Caki2 (cell line): ENCODE measurements at regions not wholly inside any gene's neighbourhood (a gene's known extent, or its start where the extent isn't known, plus 50 kb on each side); places are given as distances from the start of the nearest gene placed in this dataset.

Experiments
- DNase-seq: peaks from one replicate; pipeline ENCODE4 v3.0.0-alpha.2; 2015; ENCODE audit warnings: low read depth
- in situ Hi-C: cut with HindIII; loops from 2 replicates; pipeline ENCODE4 v1.10.0; 2016; ENCODE audit warnings: low sequenced_read_pairs, low pct_unique_long_range_greater_than_20kb, mixed read lengths

DNA sequence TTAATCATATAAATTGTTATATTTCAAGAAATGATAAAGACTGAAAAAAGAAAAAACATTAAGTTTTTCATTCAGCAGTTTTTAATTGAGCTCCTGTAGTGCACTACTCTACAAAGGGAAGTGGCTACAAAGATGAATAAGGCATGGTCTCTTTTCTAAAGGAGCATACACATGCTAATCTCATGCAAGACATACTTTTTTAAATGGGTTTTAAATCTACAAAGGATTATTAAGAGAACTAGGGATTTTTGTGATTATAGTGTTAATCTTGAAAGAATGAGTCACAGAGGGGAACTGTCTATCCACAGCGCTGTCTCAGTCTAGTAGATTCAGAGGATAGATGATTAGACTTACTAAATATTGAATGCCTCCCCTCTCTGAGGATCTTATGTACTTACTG is 1722.2 kb downstream of the RPA4 start:
- no peak for DNase-seq
- in situ Hi-C loops = no loop called here

DNA sequence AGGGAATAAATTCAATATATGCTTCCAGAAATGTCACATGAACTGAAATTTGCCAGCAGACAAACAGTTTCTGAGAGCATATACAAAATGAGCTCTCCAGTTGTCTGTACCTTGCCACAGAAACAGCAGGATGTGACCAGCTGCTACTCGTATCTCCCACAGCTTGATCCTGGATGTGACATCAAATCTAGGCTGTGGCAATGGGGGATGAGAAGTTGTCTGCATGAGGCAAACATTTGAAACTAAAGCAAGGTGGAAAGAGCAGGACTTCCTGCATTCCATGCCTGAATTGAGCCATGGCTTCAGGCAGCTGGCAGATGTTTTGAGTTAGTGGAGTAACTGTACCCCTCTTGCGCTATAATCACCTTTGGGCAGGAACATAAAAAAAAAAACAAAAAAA is 1724.0 kb downstream of the RPA4 start:
- in situ Hi-C loops = no loop called here
- no peak for DNase-seq

DNA sequence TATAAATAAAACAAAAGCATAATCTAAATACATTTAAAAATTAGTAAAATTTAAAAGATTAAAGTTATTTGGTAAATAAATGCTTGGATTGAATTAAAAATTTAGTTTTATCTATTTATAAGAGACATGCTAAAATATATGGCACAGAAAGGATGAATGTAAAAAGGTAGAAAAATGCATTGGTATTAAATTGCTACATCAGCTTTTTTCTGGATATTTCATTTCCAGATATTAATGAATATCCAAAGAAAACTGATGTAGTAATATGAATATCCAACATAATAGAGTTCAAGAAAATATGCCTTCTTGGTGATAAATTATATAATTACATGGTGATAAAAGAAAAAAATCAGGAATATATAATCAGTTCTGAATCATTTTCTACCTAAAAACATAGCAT is 1743.9 kb downstream of the RPA4 start:
- in situ Hi-C loops = no loop called here
- DNase-seq = no peak

DNA sequence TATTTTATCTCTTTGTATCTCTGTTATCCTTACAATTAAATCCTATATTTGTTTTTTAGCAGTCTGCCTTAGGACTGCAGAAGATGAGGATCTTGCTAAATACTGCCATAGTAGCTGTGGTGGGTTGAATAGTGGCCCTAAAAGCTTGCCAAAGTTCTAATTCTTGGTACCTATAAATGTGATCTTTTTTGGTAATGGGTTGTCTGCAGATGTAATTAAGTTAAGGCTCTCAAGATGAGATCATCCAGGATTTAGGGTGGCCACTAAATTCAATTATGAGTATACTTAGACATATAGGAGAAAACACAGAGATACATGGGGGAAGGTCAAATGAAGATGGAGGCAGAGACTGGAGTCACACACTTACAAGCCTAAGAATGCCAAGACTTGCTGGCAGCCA is 1753.7 kb downstream of the RPA4 start:
- in situ Hi-C loops = no loop called here
- no peak for DNase-seq

DNA sequence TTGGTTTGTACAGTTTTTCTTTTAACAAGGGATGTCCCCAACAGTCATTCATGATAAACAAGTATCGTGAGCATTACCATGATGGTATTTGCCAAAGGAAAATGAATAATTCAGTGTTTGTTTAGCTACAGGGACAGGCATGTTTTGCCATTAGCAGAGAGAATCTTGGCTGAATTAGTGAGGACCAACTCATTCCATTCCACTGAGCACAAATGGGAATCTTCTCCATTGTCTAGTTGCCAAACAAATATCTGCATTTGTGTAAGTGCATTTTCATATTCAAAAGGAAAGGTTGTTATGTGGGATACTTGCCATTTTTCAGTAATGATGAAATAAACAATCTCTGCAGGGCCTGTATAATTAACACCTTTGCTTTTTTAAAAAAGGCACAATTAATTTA is 1762.6 kb downstream of the RPA4 start:
- in situ Hi-C loops = no loop called here
- no peak for DNase-seq

DNA sequence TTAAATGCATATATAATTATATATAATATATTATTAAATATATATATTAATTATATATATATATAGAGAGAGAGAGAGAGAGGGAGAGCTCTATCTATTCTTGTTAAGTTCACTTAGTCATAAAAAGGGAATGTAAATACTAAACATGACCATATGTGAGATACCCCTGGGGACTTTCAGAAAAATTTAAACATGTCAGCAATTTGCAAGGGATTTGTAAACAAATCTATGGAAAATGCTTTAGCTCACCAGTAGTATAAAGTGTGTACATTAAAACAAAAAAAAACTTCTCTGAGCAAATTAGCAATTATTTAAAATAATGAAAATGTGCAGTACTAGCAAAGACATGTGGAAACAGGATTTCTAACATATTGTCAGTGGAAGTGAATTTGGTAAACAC is 1755.5 kb downstream of the PCDH19 start:
- in situ Hi-C loops = no loop called here
- no peak for DNase-seq
